ENCODE measurements at regions not wholly inside any gene's neighbourhood (a gene's known extent, or its start where the extent isn't known, plus 50 kb on each side); places are given as distances from the start of the nearest gene placed in this dataset.

- DNase-seq = no peak
These were observed 1309.2 kb upstream of the C9orf72 start for GRCh38 chr9:28882529-28882928.

DNA sequence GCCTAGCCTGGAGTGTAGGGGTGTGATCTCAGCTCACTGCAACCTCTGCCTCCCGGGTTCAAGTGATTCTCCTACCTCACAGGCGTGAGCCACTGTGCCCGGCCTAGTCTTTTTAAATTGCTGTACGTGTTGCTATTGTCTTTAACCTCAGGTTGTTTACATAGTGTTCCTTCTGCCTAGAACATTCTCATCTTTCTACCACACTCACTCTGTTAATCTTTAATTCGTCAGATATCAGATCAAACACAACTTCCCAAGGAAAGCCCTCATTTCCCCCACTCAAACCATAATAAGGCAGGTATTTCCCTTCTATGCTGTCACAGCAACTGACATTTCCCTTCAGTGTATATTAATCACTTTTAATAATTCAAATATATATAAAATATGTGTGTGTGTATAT, 1310.0 kb upstream of the C9orf72 start:
- DNase-seq = peak; percentile 16

DNA sequence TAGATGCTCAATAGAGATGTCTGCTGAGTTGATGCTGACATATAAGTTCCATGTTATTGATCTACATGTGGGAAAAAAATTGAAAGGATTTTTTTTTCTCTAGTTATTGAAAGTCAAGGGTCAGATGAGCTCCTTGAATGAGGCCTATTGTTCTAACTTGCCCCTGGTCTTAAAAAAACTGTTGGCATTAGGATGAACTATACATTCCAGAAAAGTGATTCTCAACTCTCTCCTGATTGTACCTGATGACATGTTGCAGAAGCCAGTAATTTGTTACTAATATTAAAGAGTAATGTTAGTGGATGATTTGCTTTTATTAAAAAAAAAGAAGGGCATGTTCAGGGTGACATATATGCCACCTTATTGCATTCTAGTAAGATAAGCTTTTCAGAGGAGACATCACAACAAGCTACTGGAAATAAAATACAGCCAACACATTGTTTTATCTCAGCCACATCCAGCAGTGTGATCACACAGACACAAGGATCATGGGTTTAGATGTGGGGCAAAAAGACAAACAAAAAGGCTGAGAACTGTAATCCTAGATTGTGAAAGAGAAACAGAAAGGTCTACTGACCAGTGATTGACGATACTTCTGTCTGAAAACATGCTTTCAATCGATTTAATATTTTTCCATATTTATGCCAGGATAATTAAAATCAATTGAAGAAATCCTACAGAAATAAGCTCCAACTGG, 1314.1 kb upstream of the C9orf72 start:
- DNase-seq = peak; percentile 38

- DNase-seq = peak; percentile 36
These were observed 1315.5 kb upstream of the C9orf72 start for GRCh38 chr9:28888806-28889205.

DNA sequence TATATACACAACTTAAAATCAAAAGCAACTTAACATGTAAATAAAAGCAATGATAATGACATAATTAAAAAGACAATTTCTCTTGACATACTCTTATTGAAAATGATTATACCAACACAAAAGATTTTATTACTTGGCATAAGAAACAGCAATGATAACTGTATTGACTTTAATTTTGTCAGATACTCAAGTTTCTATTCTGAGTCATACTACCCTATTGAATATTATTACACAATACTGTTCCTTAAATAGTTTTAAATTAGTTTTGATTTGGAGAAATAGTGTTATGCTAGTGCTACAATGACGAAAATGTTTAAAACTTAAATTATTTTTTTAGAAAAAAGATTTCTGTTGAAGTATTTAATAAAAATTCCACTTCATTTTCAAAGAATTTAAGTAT, 1319.3 kb upstream of the C9orf72 start:
- peak; percentile 18 for DNase-seq

DNA sequence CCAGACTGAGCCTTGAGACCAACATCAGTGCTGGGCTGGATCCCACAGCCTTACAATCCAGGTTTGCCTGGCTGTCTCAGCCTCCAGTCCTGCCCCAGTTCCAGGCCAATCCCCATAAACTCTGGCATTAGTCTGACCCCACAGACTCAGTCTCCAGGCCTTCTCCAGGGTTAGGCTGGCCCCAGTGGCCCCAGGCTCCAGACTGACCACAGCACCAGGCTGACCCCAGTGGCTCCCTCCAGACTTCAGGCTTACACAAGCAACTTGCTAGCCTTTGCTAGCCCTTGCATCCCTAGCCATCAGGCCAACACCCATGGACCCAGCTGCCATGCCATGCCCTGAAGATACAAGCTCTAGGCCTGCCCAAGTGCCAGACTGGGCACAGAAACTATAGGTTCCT, 1326.0 kb upstream of the C9orf72 start:
- DNase-seq = no peak

DNA sequence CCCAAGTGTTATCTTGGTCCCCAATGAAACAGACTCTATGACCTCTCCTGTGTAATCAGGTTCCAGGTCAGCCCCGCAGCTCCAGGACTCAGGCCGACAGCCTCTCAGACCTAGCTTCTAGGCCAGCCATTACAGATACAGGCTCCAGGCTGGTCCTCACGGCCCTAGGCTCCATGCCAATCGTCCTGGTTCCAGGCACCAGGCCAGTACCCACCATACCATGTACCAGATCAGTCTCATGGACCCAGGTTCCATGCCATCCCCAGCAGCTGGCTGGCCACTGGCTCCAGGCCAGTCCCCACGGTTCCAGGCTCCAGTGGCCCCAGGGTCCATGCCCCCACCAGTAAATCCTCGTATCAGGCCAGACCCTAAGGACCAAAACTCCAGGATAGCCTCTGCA, 1326.6 kb upstream of the C9orf72 start:
- DNase-seq = no peak

DNA sequence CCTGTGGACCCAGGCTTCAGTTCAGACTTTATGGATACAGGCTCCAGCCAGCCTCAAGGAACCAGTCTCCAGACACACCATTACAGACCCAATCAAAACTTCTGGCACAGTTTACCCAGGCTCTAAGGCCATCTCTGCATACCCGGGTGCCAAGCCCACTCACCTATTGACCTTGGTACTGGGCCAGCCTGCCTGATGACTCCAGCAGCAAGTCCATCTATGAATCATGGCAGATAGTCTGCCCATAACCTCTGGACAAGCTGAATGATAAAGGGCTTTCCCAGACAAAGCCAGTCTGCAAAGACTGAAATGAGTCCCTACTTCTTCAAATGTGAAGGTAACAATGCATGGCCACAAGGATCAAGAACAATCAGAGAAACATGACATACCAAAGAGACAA, 1327.1 kb upstream of the C9orf72 start:
- DNase-seq = no peak

GRCh38 chr9:28909526-28909925, 1336.2 kb upstream of the C9orf72 start:
- DNase-seq = peak; percentile 36

GRCh38 chr9:28912621-28913020, 1339.3 kb upstream of the C9orf72 start:
- DNase-seq = no peak

- DNase-seq = peak; percentile 20
These were observed 1342.1 kb upstream of the C9orf72 start for GRCh38 chr9:28915202-28915930.

DNA sequence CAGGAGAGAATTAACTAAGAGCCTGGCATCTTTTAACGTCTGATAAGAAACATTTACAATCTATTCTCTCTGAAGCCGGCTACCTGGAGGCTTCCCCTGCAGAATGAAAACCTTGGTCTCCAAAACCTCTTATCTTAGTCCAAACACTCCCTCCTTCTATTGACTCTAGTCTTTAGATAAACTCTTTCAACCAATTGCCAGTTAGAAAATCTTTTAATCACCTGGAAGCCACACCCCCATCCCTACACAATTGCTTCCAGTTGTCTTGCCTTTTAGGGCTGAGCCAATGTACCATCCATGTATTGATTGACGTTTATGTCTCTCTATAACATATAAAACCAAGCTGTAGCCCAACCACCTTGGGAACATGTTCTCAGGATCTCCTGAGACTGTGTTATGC, 1343.1 kb upstream of the C9orf72 start:
- DNase-seq = no peak

- peak; percentile 45 for DNase-seq
These were observed 1348.7 kb upstream of the C9orf72 start for GRCh38 chr9:28921857-28922500.

- no peak for DNase-seq
These were observed 1349.6 kb upstream of the C9orf72 start for GRCh38 chr9:28922891-28923290.

GRCh38 chr9:28923351-28923750, 1350.1 kb upstream of the C9orf72 start:
- peak; percentile 23 for DNase-seq

DNA sequence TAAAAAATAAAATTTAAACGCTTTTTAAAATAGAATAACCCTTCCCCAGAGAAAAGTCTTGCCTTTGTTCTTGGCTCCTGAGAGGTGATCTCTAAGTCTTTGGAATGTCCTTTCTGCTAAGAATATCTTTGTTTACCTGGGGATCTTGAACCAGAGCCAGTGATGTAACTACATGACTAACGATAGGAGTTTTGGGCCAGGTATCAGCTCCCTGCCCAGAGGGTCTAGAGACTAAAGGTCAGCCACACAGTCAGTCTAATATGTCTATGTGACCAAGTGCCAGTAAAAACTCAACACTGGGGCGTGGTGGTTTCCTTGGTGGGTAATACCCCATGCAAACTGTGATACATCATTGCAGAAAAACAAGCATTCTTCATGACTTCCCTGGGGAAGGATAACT, 1351.9 kb upstream of the C9orf72 start:
- peak; percentile 43 for DNase-seq

GRCh38 chr9:28926306-28926705, 1353.0 kb upstream of the C9orf72 start:
- peak; percentile 21 for DNase-seq

DNA sequence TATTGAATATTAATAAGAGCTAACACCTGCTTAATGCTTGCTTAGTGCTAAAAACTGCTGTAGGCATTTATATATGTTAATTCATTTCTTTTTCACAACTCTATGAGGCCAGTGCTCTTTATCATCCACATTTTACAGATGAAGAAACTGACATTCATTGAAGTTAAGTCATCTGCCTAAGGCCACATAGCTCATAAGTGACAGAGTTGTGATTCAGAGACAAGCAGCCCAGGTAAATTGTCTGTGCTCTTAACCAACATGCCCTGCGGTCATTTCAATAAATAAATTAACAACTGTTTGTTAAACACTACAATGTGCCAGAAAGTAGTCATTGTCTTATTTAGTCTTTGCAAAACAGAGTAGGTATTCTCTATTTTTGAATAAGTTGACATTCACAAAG, 1354.4 kb upstream of the C9orf72 start:
- DNase-seq = peak; percentile 75

- peak; percentile 97 for DNase-seq
These were observed 1356.2 kb upstream of the C9orf72 start for GRCh38 chr9:28929433-28929832.

DNA sequence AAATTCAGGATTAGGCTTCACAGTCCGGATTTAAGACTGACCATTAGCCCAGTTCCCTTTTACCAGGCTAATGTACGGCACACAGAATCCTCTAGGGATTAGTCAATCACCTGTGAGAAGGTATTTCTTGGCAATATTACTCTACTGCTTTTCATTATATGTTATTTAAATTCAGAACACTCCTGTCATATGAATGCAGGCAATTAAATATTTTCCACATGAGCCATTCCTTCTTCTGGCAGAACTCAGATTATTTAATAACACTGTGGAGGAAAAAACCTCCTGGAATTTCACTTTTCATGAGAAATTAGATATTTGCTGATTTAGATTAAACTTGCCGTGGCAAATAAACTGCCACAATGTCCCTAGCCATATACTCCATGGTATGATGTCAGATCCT, 1357.5 kb upstream of the C9orf72 start:
- peak; percentile 20 for DNase-seq

GRCh38 chr9:28934111-28934510, 1360.8 kb upstream of the C9orf72 start:
- DNase-seq = no peak

DNA sequence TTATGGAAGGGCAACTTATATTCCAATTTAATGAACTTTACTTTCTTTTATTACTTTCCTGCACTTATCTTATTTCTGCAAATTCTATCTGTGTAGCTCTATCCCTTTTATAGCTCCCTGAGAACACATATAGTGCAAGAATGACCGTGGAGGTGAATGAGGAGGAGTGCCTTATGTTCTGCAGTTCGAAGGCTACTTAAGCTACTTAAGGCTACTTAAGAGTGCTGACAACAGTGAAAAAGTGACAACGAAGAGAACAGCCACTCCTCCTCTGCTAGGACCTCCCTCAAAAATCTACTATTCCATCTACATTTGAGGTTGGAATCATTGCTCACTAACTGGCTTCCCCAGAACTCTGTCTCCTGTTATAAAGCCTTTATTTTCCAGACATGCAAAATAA, 1365.7 kb upstream of the C9orf72 start:
- peak; percentile 37 for DNase-seq

- DNase-seq = peak; percentile 25
These were observed 1368.6 kb upstream of the C9orf72 start for GRCh38 chr9:28941856-28942255.

DNA sequence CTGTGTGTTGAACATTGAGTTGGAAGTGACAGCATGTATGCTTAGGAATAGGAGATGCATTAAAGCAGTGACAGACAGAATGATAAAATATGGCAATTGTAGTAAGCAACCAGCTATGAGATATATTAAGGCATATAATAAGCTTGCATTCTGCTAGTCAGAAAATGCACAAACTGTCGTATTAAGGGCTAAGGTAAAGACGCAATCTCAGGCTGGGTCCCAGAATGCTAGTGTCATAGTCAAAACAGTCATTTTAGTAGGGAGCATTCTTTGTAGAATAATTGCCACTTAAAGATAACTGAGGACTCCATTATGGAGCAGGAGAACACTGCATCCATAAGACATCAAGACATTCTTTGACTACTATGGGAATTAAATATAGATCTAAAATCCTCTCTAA, 1369.7 kb upstream of the C9orf72 start:
- no peak for DNase-seq

Measured in NCI-H69 (cell line).